IMR-90 (cell line): ENCODE measurements at regions not wholly inside any gene's neighbourhood (a gene's known extent, or its start where the extent isn't known, plus 50 kb on each side); places are given as distances from the start of the nearest gene placed in this dataset.

Experiments used
- ATAC-seq: fragments of 200-7000 bp; cut with Tn5 transposase; 2 replicates; pipeline ENCODE4 v1.9.1; 2020; ENCODE audit warnings: low read depth, mild to moderate bottlenecking, moderate library complexity
- BruUV-seq: library from RNA; stranded (reverse); fragments of 400-500 nt; replicated peaks from 2 replicates; lab custom pipeline; 2021; lab: Mats Ljungman, UMichigan
- CTCF ChIA-PET: fragments of 300-600 bp; formaldehyde crosslinking; extraction: SDS; loops from one replicate; lab custom pipeline; 2021; ENCODE audit warnings: antibody characterized with exemption; lab: Yijun Ruan, JAX
- POLR2A ChIA-PET: fragments of 300-600 bp; sonication (Branson Sonifier 250); formaldehyde crosslinking; loops from one replicate; lab custom pipeline; 2022; ENCODE audit warnings: antibody characterized with exemption; ENCODE audit not compliant: unreplicated experiment; lab: Charles Lee
- DNase-seq: peaks from one replicate; pipeline ENCODE4 v3.0.0; 2013
- H2AFZ ChIP-seq: replicated peaks from 2 replicates; pipeline ENCODE3; 2013; ENCODE audit warnings: low read length, mild to moderate bottlenecking; ENCODE audit not compliant: poor library complexity
- H2AK5ac ChIP-seq: 2 replicates; pipeline ENCODE4 v1.6.1; 2013; ENCODE audit warnings: low read depth, low read length, inconsistent platforms
- H2AK9ac ChIP-seq: replicated peaks from 2 replicates; pipeline ENCODE3; 2013; ENCODE audit warnings: mild to moderate bottlenecking, low read depth, low read length, moderate library complexity; ENCODE audit not compliant: poor library complexity
- H2BK120ac ChIP-seq: 2 replicates; pipeline ENCODE4 v1.6.1; 2013; ENCODE audit warnings: low read depth, low read length, inconsistent platforms
- H2BK15ac ChIP-seq: 3 replicates; pipeline ENCODE4 v1.6.1; 2013; ENCODE audit warnings: low read depth, low read length, inconsistent platforms
- H2BK20ac ChIP-seq: 2 replicates; pipeline ENCODE4 v1.6.1; 2013; ENCODE audit warnings: low read depth, mild to moderate bottlenecking, inconsistent platforms, low read length, moderate library complexity
- H2BK5ac ChIP-seq: 2 replicates; pipeline ENCODE4 v1.6.1; 2013; ENCODE audit warnings: mild to moderate bottlenecking, low read depth, low read length, inconsistent platforms; ENCODE audit not compliant: poor library complexity, severe bottlenecking
- H3K14ac ChIP-seq: replicated peaks from 2 replicates; pipeline ENCODE4 v1.6.1; 2013; ENCODE audit warnings: low read depth, low read length, inconsistent platforms
- H3K18ac ChIP-seq: 2 replicates; pipeline ENCODE4 v1.6.1; 2013; ENCODE audit warnings: low read depth, low read length, control low read depth
- H3K23ac ChIP-seq: 2 replicates; pipeline ENCODE4 v1.6.1; 2013; ENCODE audit warnings: low read depth, low read length, inconsistent platforms
- H3K27ac ChIP-seq: 2 replicates; pipeline ENCODE4 v1.5.1; 2013; ENCODE audit warnings: mild to moderate bottlenecking, control low read depth, low read length; ENCODE audit not compliant: insufficient read depth
- H3K27me3 ChIP-seq: 2 replicates; pipeline ENCODE4 v1.6.1; 2013; ENCODE audit warnings: low read length; ENCODE audit not compliant: control insufficient read depth, insufficient read depth
- H3K36me3 ChIP-seq: 2 replicates; pipeline ENCODE4 v1.6.1; 2013; ENCODE audit warnings: low read length, mixed read lengths; ENCODE audit not compliant: control insufficient read depth, insufficient read depth
- H3K4ac ChIP-seq: 2 replicates; pipeline ENCODE4 v1.6.1; 2013; ENCODE audit warnings: low read depth, low read length, inconsistent platforms
- H3K4me1 ChIP-seq: 2 replicates; pipeline ENCODE4 v1.6.1; 2013; ENCODE audit warnings: low read length, mixed read lengths; ENCODE audit not compliant: control insufficient read depth, insufficient read depth
- H3K4me2 ChIP-seq: 2 replicates; pipeline ENCODE4 v1.6.1; 2013; ENCODE audit warnings: low read depth, mild to moderate bottlenecking, control low read depth, low read length, moderate library complexity
- H3K4me3 ChIP-seq: 2 replicates; pipeline ENCODE4 v1.5.1; 2013; ENCODE audit warnings: low read depth, mild to moderate bottlenecking, control low read depth, low read length, moderate library complexity; ENCODE audit not compliant: insufficient read depth
- H3K56ac ChIP-seq: 2 replicates; pipeline ENCODE4 v1.6.1; 2013; ENCODE audit warnings: low read length, inconsistent platforms; ENCODE audit not compliant: insufficient read depth; ENCODE audit errors: extremely low read depth
- H3K79me1 ChIP-seq, 2 experiments: 2 replicates each; pipeline ENCODE4 v1.6.1; 2013; ENCODE audit warnings: low read length in 2 of 2, inconsistent platforms in 1 of 2, low read depth in 1 of 2
- H3K9ac ChIP-seq: 2 replicates; pipeline ENCODE4 v1.6.1; 2013; ENCODE audit warnings: low read depth, low read length, control low read depth
- H3K9me1 ChIP-seq: 2 replicates; pipeline ENCODE4 v1.6.1; 2013; ENCODE audit warnings: low read length, inconsistent platforms; ENCODE audit not compliant: insufficient read depth
- H3K9me3 ChIP-seq: 2 replicates; pipeline ENCODE4 v1.6.1; 2013; ENCODE audit warnings: low read length; ENCODE audit not compliant: control insufficient read depth, insufficient read depth
- H4K20me1 ChIP-seq: 2 replicates; pipeline ENCODE4 v1.6.1; 2013; ENCODE audit warnings: low read length, inconsistent platforms; ENCODE audit not compliant: insufficient read depth
- H4K5ac ChIP-seq: 2 replicates; pipeline ENCODE4 v1.6.1; 2013; ENCODE audit warnings: mild to moderate bottlenecking, low read depth, low read length, control low read depth
- H4K8ac ChIP-seq, 2 experiments: 2 replicates each; pipeline ENCODE4 v1.6.1; 2013; ENCODE audit warnings: low read depth in 2 of 2, low read length in 2 of 2, control low read depth in 1 of 2, inconsistent platforms in 1 of 2
- H4K91ac ChIP-seq: 2 replicates; pipeline ENCODE4 v1.6.1; 2013; ENCODE audit warnings: low read depth, low read length, inconsistent platforms; ENCODE audit not compliant: insufficient read depth
- NFE2L2 ChIP-seq: fragments of 150-350 bp; IDR thresholded peaks from 2 replicates; pipeline ENCODE4 v1.6.1; 2016; ENCODE audit warnings: low read depth, mild to moderate bottlenecking, low read length
- WGBS, 2 experiments: methylation state at CpG; one replicate each; pipeline versions ENCODE4 v1.1.5 to v1.1.7; 2013; ENCODE audit warnings: missing lambda C conversion rate in 2 of 2; ENCODE audit not compliant: insufficient read length in 1 of 2; ENCODE audit errors: extremely low coverage in 2 of 2; 5-methylcytosine and 5-hydroxymethylcytosine counted together
- dilution Hi-C: fragments of 300-500 bp; cut with HindIII; formaldehyde crosslinking; loops from one replicate; pipeline ENCODE4 v1.14.3; 2018; ENCODE audit warnings: low sequenced_read_pairs; ENCODE audit not compliant: unreplicated experiment
- in situ Hi-C: fragments of 300-500 bp; cut with MboI; formaldehyde crosslinking; loops from 3 replicates; pipeline ENCODE4 v1.14.3; 2019; ENCODE audit warnings: low sequenced_read_pairs, inconsistent platforms, mixed read lengths
- intact Hi-C: fragments of 100-400 bp; cut with micrococcal nuclease; formaldehyde crosslinking; loops from 2 replicates; pipeline ENCODE4 v1.10.0; 2022

- no peak for TF ChIP-seq NFE2L2
- Histone ChIP-seq H3K4ac (no peak overlapping the region), H3K4me2 (no peak overlapping the region), H3K18ac (no peak overlapping the region), H3K27ac (no peak overlapping the region), H3K14ac (no peak overlapping the region), H2AK9ac (no peak overlapping the region), H3K4me3 (no peak overlapping the region), H3K27me3 (no peaks in the 10 kb centered on the region; the same call in 1 of the 2 replicates), H3K4me1 (no peaks in the 10 kb centered on the region), H2BK120ac (no peak overlapping the region), H4K8ac (no peak overlapping the region), H2AFZ (no peak overlapping the region), H2BK20ac (no peak overlapping the region), H3K9ac (no peak overlapping the region), H4K91ac (no peak overlapping the region), H3K9me3 (no peaks in the 10 kb centered on the region), H2BK5ac (no peak overlapping the region), H3K23ac (no peak overlapping the region), H2BK15ac (no peak overlapping the region), H2AK5ac (no peak overlapping the region), H3K79me1 (no peaks in the 10 kb centered on the region), H4K5ac (no peak overlapping the region), H3K9me1 (no peaks in the 10 kb centered on the region), H3K56ac (no peak overlapping the region), H3K36me3 (no peaks in the 10 kb centered on the region), H4K20me1 (no peaks in the 10 kb centered on the region)
- no TSS peak for BruUV-seq
- POLR2A ChIA-PET = no interaction called here
- in situ Hi-C loops (no loop called here), intact Hi-C loops (no loop called here), dilution Hi-C loops (no loop called here)
- ATAC-seq = no peak
- no peak for DNase-seq
- CTCF ChIA-PET = no interaction called here
- no CpG with 5 or more reads among the region's 1 CpG for whole genome bisulfite sequencing, 2 experiments
Measured at GRCh38 chr9:26753971-26754370, 138.6 kb downstream of the CAAP1 start.
